CMK (cell line): ENCODE measurements at regions not wholly inside any gene's neighbourhood (a gene's known extent, or its start where the extent isn't known, plus 50 kb on each side); places are given as distances from the start of the nearest gene placed in this dataset.

Experiments used
- DNase-seq: peaks from one replicate; pipeline ENCODE4 v3.0.0-alpha.2; 2010; ENCODE audit warnings: low read depth

GRCh38 chr1:80987824-80988223 lies 812.9 kb upstream of the ADGRL2 start:
- DNase-seq: no peak

GRCh38 chr1:80987106-80987505 lies 813.6 kb upstream of the ADGRL2 start:
- no peak for DNase-seq

- DNase-seq: no peak
Observed at GRCh38 chr1:80982831-80983230, 817.9 kb upstream of the ADGRL2 start.

GRCh38 chr1:80973101-80973500 lies 827.6 kb upstream of the ADGRL2 start:
- DNase-seq: no peak

- no peak for DNase-seq
Observed at GRCh38 chr1:80966266-80966665, 834.5 kb upstream of the ADGRL2 start.

- no peak for DNase-seq
Observed at GRCh38 chr1:80962564-80962963, 838.2 kb upstream of the ADGRL2 start.

- no peak for DNase-seq
Observed at GRCh38 chr1:80961464-80962190, 839.1 kb upstream of the ADGRL2 start.

GRCh38 chr1:80933346-80933745 lies 867.4 kb upstream of the ADGRL2 start:
- no peak for DNase-seq

- no peak for DNase-seq
Observed at GRCh38 chr1:80931178-80931577, 869.6 kb upstream of the ADGRL2 start.

- DNase-seq: no peak
Observed at GRCh38 chr1:80929868-80930508, 870.7 kb upstream of the ADGRL2 start.

GRCh38 chr1:80926531-80926930 lies 874.2 kb upstream of the ADGRL2 start:
- no peak for DNase-seq

GRCh38 chr1:80925130-80925805 lies 875.5 kb upstream of the ADGRL2 start:
- DNase-seq: no peak

GRCh38 chr1:80924290-80924689 lies 876.4 kb upstream of the ADGRL2 start:
- no peak for DNase-seq

- no peak for DNase-seq
Observed at GRCh38 chr1:80922906-80923305, 877.8 kb upstream of the ADGRL2 start.

GRCh38 chr1:80919426-80919825 lies 881.3 kb upstream of the ADGRL2 start:
- no peak for DNase-seq

GRCh38 chr1:80918380-80918779 lies 882.4 kb upstream of the ADGRL2 start:
- DNase-seq: no peak

GRCh38 chr1:80917826-80918225 lies 882.9 kb upstream of the ADGRL2 start:
- no peak for DNase-seq

GRCh38 chr1:80917225-80917624 lies 883.5 kb upstream of the ADGRL2 start:
- DNase-seq: no peak

- DNase-seq: no peak
Observed at GRCh38 chr1:80915491-80915890, 885.2 kb upstream of the ADGRL2 start.

GRCh38 chr1:80910426-80910825 lies 890.3 kb upstream of the ADGRL2 start:
- no peak for DNase-seq

- no peak for DNase-seq
Observed at GRCh38 chr1:80909172-80909784, 891.5 kb upstream of the ADGRL2 start.

GRCh38 chr1:80896781-80897356 lies 903.9 kb upstream of the ADGRL2 start:
- no peak for DNase-seq

GRCh38 chr1:80894921-80895320 lies 905.8 kb upstream of the ADGRL2 start:
- no peak for DNase-seq
